HL-60/S4 (cell line): ENCODE measurements at regions not wholly inside any gene's neighbourhood (a gene's known extent, or its start where the extent isn't known, plus 50 kb on each side); places are given as distances from the start of the nearest gene placed in this dataset.
"Not testable (repeated sequence)": the region's sequence is repeated elsewhere in the genome, so short reads cannot be mapped to it uniquely, and the experiment has no call there.

Experiments used
- in situ Hi-C: fragments of 300-500 bp; cut with MboI; formaldehyde crosslinking; loops from 2 replicates; pipeline ENCODE4 v1.14.3; 2022; ENCODE audit warnings: low sequenced_read_pairs

- in situ Hi-C loops = no loop called here
Observed at GRCh38 chr10:123309731-123310130, 155.5 kb downstream of the BUB3 start.

- in situ Hi-C loops = no loop called here
Observed at GRCh38 chr10:123316776-123317175, 162.6 kb downstream of the BUB3 start.

GRCh38 chr10:123318516-123318915 is 164.3 kb downstream of the BUB3 start:
- in situ Hi-C loops = no loop called here

GRCh38 chr10:123320091-123320490 is 165.9 kb downstream of the BUB3 start:
- in situ Hi-C loops = no loop called here

- in situ Hi-C loops = no loop called here
Observed at GRCh38 chr10:123323884-123324283, 169.7 kb downstream of the BUB3 start.

GRCh38 chr10:123325663-123326190 is 171.5 kb downstream of the BUB3 start:
- in situ Hi-C loops = no loop called here

GRCh38 chr10:123326674-123327073 is 172.5 kb downstream of the BUB3 start:
- in situ Hi-C loops = no loop called here

- in situ Hi-C loops = no loop called here
Observed at GRCh38 chr10:123327450-123327849, 173.2 kb downstream of the BUB3 start.

GRCh38 chr10:123327896-123328295 is 173.7 kb downstream of the BUB3 start:
- in situ Hi-C loops = no loop called here

GRCh38 chr10:123331438-123331837 is 177.2 kb downstream of the BUB3 start:
- in situ Hi-C loops = no loop called here

GRCh38 chr10:123346581-123346980 is 192.4 kb downstream of the BUB3 start:
- in situ Hi-C loops = no loop called here

- in situ Hi-C loops = no loop called here
Observed at GRCh38 chr10:123348691-123349572, 194.7 kb downstream of the BUB3 start.

- in situ Hi-C loops = no loop called here
Observed at GRCh38 chr10:123351715-123352114, 197.5 kb downstream of the BUB3 start.

- in situ Hi-C loops = no loop called here
Observed at GRCh38 chr10:123354521-123354920, 200.3 kb downstream of the BUB3 start.

GRCh38 chr10:123355748-123356481 is 201.7 kb downstream of the BUB3 start:
- in situ Hi-C loops = no loop called here

GRCh38 chr10:123356799-123357198 is 202.6 kb downstream of the BUB3 start:
- in situ Hi-C loops = no loop called here

- in situ Hi-C loops = no loop called here
Observed at GRCh38 chr10:123357421-123357930, 203.3 kb downstream of the BUB3 start.

GRCh38 chr10:123359539-123359938 is 205.3 kb downstream of the BUB3 start:
- in situ Hi-C loops = no loop called here

GRCh38 chr10:123361832-123362231 is 207.6 kb downstream of the BUB3 start:
- in situ Hi-C loops = no loop called here

- in situ Hi-C loops = no loop called here
Observed at GRCh38 chr10:123367195-123367594, 213.0 kb downstream of the BUB3 start.

GRCh38 chr10:123371626-123372025 is 217.4 kb downstream of the BUB3 start:
- in situ Hi-C loops = not testable (repeated sequence)

- in situ Hi-C loops = no loop called here
Observed at GRCh38 chr10:123373591-123373990, 219.4 kb downstream of the BUB3 start.
